ENCODE measurements at regions not wholly inside any gene's neighbourhood (a gene's known extent, or its start where the extent isn't known, plus 50 kb on each side); places are given as distances from the start of the nearest gene placed in this dataset.

GRCh38 chr2:56801214-56801613 is 617.4 kb downstream of the CCDC85A start:
- FAIRE-seq = no peak
- H4K20me1 ChIP-seq (ENCODE audit: insufficient read depth, low read length) = no peaks in the 10 kb centered on the region
- 6% methylated on average over 2 of the region's 2 CpGs for WGBS (ENCODE audit: low lambda C conversion rate)
- no peaks in the 10 kb centered on the region for H3K4me1 ChIP-seq (ENCODE audit: insufficient read depth, low read length)
- in situ Hi-C loops (cut with HindIII; ENCODE audit: extremely low pct_ligation_motif_present, low pct_unique_long_range_greater_than_20kb) = no loop called here
- H3K4me3 ChIP-seq (replicated peaks in 1 of 3; ENCODE audit: insufficient read depth in 1 of 3, low read depth in 2 of 3, low read length in 3 of 3) = no peak overlapping the region
- no peak overlapping the region for H3K9ac ChIP-seq (ENCODE audit: insufficient read depth, low read depth, low read length)
- ChIA-PET CTCF (ENCODE audit: low intra/inter-chr PET ratio, low total read pairs) (no interaction called here), POLR2A (no interaction called here)
- TF ChIP-seq TMF1 (CRISPR knock-in tag; IDR thresholded peaks at IDR 0.05; ENCODE audit: low read depth) (no peak), NFIC (IDR thresholded peaks at IDR 0.05; ENCODE audit: low read length) (no peak), ZNF761 (CRISPR knock-in tag; conservative IDR thresholded peaks at IDR 0.05) (no peak), RFXAP (CRISPR knock-in tag; IDR thresholded peaks at IDR 0.05; ENCODE audit: borderline replicate concordance) (no peak), ZC3H13 (CRISPR knock-in tag; IDR thresholded peaks at IDR 0.05) (no peak), FOSL2 (CRISPR knock-in tag; IDR thresholded peaks at IDR 0.05) (no peak), ZBTB21 (CRISPR knock-in tag; IDR thresholded peaks at IDR 0.05) (no peak), ZNF839 (CRISPR knock-in tag; IDR thresholded peaks at IDR 0.05; ENCODE audit: borderline replicate concordance) (no peak), ZNF616 (CRISPR knock-in tag; IDR thresholded peaks at IDR 0.05; ENCODE audit: low read depth) (no peak)
- TF ChIP-seq, protein P1, sequence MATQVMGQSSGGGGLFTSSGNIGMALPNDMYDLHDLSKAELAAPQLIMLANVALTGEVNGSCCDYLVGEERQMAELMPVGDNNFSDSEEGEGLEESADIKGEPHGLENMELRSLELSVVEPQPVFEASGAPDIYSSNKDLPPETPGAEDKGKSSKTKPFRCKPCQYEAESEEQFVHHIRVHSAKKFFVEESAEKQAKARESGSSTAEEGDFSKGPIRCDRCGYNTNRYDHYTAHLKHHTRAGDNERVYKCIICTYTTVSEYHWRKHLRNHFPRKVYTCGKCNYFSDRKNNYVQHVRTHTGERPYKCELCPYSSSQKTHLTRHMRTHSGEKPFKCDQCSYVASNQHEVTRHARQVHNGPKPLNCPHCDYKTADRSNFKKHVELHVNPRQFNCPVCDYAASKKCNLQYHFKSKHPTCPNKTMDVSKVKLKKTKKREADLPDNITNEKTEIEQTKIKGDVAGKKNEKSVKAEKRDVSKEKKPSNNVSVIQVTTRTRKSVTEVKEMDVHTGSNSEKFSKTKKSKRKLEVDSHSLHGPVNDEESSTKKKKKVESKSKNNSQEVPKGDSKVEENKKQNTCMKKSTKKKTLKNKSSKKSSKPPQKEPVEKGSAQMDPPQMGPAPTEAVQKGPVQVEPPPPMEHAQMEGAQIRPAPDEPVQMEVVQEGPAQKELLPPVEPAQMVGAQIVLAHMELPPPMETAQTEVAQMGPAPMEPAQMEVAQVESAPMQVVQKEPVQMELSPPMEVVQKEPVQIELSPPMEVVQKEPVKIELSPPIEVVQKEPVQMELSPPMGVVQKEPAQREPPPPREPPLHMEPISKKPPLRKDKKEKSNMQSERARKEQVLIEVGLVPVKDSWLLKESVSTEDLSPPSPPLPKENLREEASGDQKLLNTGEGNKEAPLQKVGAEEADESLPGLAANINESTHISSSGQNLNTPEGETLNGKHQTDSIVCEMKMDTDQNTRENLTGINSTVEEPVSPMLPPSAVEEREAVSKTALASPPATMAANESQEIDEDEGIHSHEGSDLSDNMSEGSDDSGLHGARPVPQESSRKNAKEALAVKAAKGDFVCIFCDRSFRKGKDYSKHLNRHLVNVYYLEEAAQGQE (IDR thresholded peaks at IDR 0.05; ENCODE audit: borderline replicate concordance in 1 of 2, low read depth in 1 of 2, low read length in 2 of 2) = no peak
- DNase-seq (ENCODE audit: low spot score) = no peak
- ATAC-seq = no peak
- H3K27me3 ChIP-seq (ENCODE audit: control insufficient read depth in 1 of 2, insufficient read depth in 2 of 2, low read length in 2 of 2) = no peaks in the 10 kb centered on the region
- BruUV-seq (replicated peaks) = no TSS peak
- H3K9me3 ChIP-seq (ENCODE audit: low read length) = peaks cover 53% of the 10 kb centered on the region
- intact Hi-C loops (cut with micrococcal nuclease; ENCODE audit: unreplicated experiment) = no loop called here
- no peaks in the 10 kb centered on the region for H3K36me3 ChIP-seq (replicated peaks in 1 of 2; ENCODE audit: control insufficient read depth in 1 of 2, insufficient read depth in 2 of 2, low read length in 2 of 2)
- H3K27ac ChIP-seq (ENCODE audit: extremely low read length, insufficient read depth, low read length) = no peak overlapping the region
- H2AFZ ChIP-seq (ENCODE audit: low read length) = no peak overlapping the region
- H3K79me2 ChIP-seq (ENCODE audit: insufficient read depth, low read length) = no peaks in the 10 kb centered on the region
- H3K4me2 ChIP-seq (ENCODE audit: low read depth, low read length) = no peak overlapping the region
